Peyer's patch (tissue), 4 donors: ENCODE measurements at regions not wholly inside any gene's neighbourhood (a gene's known extent, or its start where the extent isn't known, plus 50 kb on each side); places are given as distances from the start of the nearest gene placed in this dataset.
"Not testable (repeated sequence)": the region's sequence is repeated elsewhere in the genome, so short reads cannot be mapped to it uniquely, and the experiment has no call there.

Source experiments
- DNase-seq, 3 donors: peaks; one replicate each; pipeline ENCODE4 v3.0.0-alpha.2; 2017 to 2019
- H3K27ac ChIP-seq, 4 donors: fragments of 200-600 bp; sonication (generic); one replicate each; pipeline ENCODE4 v1.5.1; 2016 to 2019
- H3K27me3 ChIP-seq, 2 donors: fragments of 200-600 bp; sonication (generic); one replicate each; pipeline ENCODE4 v1.5.1; 2019
- H3K36me3 ChIP-seq, 3 donors: fragments of 200-600 bp; sonication (generic); one replicate each; pipeline ENCODE4 v1.5.1; 2016 to 2019
- H3K4me1 ChIP-seq, 4 donors: fragments of 200-600 bp; sonication (generic); one replicate each; pipeline ENCODE4 v1.5.1; 2016 to 2019
- H3K4me3 ChIP-seq, 4 donors: fragments of 200-600 bp; sonication (generic); 1 replicate in 3 of 4; 2 replicates in 1 of 4; pipeline ENCODE4 v1.5.1; 2016 to 2019; ENCODE audit warnings: mild to moderate bottlenecking in 1 of 4
- H3K9me3 ChIP-seq, 4 donors: fragments of 200-600 bp; sonication (generic); one replicate each; pipeline ENCODE4 v1.5.1; 2016 to 2019; ENCODE audit warnings: mild to moderate bottlenecking in 1 of 4
- POLR2A ChIP-seq, 2 donors: fragments of 450-650 bp; IDR thresholded peaks; one replicate each; pipeline ENCODE4 v1.5.1; 2017; ENCODE audit warnings: antibody characterized with exemption in 2 of 2, mild to moderate bottlenecking in 2 of 2, moderate library complexity in 2 of 2
- TF ChIP-seq, protein P1 (sequence below), 6 experiments: fragments of 450-650 bp in 4 of 6; fragments of 200-600 bp in 2 of 6; sonication (generic) in 1 of 6; IDR thresholded peaks; one replicate each; pipeline ENCODE4 v1.5.1; 2017 to 2019; ENCODE audit warnings: antibody characterized with exemption in 6 of 6, mild to moderate bottlenecking in 3 of 6, moderate library complexity in 1 of 6

DNA sequence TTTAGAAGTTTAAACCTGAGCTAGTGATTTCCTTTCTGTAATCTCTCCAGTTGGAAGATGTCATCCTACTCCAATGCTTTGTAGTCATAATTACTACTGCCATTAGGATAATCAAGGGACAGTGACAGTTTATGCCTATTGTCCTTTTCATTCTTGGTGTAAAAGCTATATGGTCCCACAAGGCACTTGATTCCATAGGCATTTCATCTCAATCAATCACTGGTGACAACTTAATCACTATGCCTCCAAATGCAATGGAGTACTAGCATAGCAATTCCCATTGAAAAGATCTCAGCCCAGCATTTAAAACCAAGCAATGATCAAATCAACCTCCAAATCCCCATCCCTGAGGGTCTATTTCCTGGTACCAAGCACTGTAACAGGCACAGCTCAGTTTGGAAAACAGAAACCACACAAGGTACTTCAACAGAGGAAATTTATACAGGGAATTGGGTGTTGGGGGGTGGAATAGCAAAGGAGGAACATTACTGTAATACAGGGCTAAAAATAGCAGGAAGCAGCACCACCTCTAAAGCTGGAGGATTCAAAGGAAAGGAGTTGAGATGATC lies 51.0 kb downstream of the FHIP2A start:
- Histone ChIP-seq H3K4me3 (no peak overlapping the region), H3K9me3 (no peaks in the 10 kb centered on the region), H3K27me3 (no peaks in the 10 kb centered on the region), H3K36me3 (no peaks in the 10 kb centered on the region), H3K27ac (no peak overlapping the region), H3K4me1 (no peaks in the 10 kb centered on the region)
- no peak for DNase-seq
- TF ChIP-seq, protein P1, sequence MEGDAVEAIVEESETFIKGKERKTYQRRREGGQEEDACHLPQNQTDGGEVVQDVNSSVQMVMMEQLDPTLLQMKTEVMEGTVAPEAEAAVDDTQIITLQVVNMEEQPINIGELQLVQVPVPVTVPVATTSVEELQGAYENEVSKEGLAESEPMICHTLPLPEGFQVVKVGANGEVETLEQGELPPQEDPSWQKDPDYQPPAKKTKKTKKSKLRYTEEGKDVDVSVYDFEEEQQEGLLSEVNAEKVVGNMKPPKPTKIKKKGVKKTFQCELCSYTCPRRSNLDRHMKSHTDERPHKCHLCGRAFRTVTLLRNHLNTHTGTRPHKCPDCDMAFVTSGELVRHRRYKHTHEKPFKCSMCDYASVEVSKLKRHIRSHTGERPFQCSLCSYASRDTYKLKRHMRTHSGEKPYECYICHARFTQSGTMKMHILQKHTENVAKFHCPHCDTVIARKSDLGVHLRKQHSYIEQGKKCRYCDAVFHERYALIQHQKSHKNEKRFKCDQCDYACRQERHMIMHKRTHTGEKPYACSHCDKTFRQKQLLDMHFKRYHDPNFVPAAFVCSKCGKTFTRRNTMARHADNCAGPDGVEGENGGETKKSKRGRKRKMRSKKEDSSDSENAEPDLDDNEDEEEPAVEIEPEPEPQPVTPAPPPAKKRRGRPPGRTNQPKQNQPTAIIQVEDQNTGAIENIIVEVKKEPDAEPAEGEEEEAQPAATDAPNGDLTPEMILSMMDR (IDR thresholded peaks at IDR 0.05) = no peak
- no peak for TF ChIP-seq POLR2A (IDR thresholded peaks at IDR 0.05)

DNA sequence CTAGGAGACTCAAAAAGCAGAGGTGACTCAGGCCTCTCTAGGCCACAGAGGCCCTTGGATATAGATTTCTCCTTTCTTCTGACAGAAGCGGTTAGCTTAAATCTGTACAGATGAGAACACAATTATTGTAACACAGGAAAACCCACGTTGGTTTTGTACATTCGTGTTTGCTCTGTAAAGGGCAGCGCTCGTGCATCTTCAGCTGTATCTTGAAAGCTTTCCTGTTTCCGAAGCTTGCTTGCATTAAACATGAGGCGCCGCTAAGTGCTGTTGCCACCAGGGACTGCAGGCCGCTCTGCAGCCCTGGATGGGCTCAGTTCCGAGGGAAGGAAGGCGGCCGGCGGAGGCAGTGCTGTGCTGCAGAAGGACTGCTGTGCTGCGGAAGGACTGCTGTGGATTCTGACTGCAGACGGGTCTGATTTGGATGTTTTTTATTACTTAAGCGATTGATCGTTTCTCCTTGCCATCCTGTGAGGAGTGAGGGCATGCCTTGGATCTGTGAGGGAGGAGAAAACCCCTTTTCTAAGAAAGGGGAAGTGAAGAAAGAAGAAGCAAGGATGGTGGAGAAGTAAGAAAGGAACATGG lies 53.3 kb downstream of the FHIP2A start:
- no peaks in the 10 kb centered on the region for H3K27me3 ChIP-seq
- no peaks in the 10 kb centered on the region for H3K36me3 ChIP-seq
- H3K4me1 ChIP-seq = no peaks in the 10 kb centered on the region
- no peak for TF ChIP-seq POLR2A (IDR thresholded peaks at IDR 0.05)
- TF ChIP-seq, protein P1 (IDR thresholded peaks at IDR 0.05) = no peak
- no peak for DNase-seq
- no peak overlapping the region for H3K4me3 ChIP-seq
- no peak overlapping the region for H3K27ac ChIP-seq
- no peaks in the 10 kb centered on the region for H3K9me3 ChIP-seq

DNA sequence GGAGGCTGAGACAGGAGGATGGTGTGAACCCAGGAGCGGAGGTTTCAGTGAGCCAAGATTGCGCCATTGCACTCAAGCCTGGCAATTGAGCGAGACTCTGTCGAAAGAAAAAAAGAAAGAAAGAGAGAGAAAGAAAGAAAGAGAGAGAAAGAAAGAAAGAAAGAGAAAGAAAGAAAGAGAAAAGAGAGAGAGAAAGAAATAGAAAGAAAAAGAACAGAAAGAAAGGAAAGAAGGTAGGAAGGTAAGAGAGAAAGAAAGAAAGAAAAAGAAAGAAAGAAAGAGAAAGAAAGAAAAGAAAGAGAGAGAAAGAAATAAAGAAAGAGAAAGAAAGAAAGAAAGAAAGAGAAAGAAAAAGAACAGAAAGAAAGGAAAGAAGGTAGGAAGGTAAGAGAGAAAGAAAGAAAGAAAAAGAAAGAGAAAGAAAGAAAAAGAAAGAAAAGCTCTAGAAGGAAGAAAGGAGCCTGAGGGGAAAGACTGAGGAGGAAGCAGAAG lies 54.1 kb downstream of the FHIP2A start:
- not testable (repeated sequence) for H3K27me3 ChIP-seq, DNase-seq, H3K9me3 ChIP-seq, H3K36me3 ChIP-seq, H3K27ac ChIP-seq, H3K4me3 ChIP-seq, H3K4me1 ChIP-seq

DNA sequence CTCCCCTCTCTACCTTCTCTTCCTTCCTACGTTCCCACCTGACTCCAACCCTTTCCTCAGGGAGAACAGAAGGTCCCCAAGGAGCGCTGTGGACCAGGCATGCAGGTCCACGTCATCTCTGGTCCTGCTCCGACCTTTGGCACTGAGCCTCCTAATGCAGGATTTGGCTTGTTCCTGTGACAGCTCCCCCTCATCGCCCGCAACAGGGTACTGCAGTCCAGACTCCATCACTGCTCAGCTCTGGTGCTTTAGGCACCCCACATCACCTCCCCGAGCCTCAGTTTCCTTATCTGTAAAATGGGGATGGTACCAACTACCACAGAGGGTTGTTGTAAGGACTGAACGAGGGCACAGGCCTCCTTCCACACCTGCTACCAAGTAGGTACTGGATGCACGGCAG lies 54.6 kb downstream of the FHIP2A start:
- Histone ChIP-seq H3K27me3 (no peaks in the 10 kb centered on the region), H3K4me3 (no peak overlapping the region), H3K4me1 (no peaks in the 10 kb centered on the region), H3K36me3 (no peaks in the 10 kb centered on the region), H3K27ac (no peak overlapping the region), H3K9me3 (no peaks in the 10 kb centered on the region)
- DNase-seq = no peak
- no peak for TF ChIP-seq POLR2A (IDR thresholded peaks at IDR 0.05)
- TF ChIP-seq, protein P1 (IDR thresholded peaks at IDR 0.05) = no peak

DNA sequence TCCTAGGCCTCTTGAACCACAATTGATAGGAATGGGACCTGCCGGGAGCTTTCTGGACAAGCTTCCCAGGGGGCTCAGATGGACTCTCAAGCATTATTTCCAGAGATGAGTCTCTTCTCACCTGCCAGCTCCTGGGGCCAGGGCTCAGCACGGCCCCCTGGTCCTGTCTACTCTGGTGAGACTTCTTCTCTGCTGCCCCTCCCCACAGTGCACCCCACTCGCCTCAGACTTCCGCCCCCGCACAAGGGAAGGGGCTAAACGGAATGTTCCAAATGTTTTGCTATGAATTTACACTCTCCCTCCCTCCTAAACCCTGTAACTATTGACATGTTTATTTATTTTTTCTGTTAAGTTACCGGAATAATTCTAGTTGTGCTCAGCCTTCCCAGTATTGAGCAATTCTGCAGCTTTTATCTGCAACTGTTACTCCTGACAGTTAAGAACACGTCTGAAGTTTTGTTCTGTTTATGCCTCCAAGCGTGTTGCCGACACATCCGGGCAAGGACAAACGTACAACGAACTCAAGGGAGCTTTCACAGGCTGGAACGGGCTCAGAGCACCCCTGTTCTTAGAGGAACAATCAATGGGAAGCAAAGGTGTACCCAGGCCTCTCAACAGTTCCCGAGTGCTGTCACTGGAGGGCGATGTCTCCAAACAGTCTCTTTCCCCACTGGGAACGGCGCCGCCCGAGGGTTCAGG lies 55.2 kb downstream of the FHIP2A start:
- Histone ChIP-seq H3K9me3 (no peaks in the 10 kb centered on the region), H3K4me3 (no peak overlapping the region), H3K36me3 (no peaks in the 10 kb centered on the region), H3K4me1 (no peaks in the 10 kb centered on the region), H3K27ac (no peak overlapping the region), H3K27me3 (no peaks in the 10 kb centered on the region)
- TF ChIP-seq, protein P1 (IDR thresholded peaks at IDR 0.05) = peak in 5 of 6 experiments; percentile 30 to 75 (median 68)
- no peak for TF ChIP-seq POLR2A (IDR thresholded peaks at IDR 0.05)
- DNase-seq = peak; percentile 50 to 77 (median 71)

DNA sequence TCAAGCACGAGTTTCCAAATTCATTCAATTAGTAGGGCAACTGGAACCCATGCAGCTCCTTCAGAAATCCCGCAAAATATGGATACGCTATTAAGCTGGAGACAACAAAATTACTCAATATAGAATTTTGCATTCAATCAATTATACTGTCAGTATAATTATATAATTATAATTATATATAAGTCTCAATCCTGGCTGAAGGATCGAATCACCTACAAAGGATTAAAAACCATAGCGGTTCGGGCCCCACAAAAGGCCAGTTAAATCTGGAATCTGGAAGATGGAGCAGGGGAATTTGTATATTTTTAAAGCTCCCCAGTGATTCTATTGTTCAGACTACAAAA lies 55.7 kb downstream of the FHIP2A start:
- Histone ChIP-seq H3K4me3 (no peak overlapping the region), H3K27ac (no peak overlapping the region), H3K36me3 (no peaks in the 10 kb centered on the region), H3K4me1 (no peaks in the 10 kb centered on the region), H3K27me3 (no peaks in the 10 kb centered on the region), H3K9me3 (no peaks in the 10 kb centered on the region)
- TF ChIP-seq, protein P1 (IDR thresholded peaks at IDR 0.05) = no peak
- TF ChIP-seq POLR2A (IDR thresholded peaks at IDR 0.05) = no peak
- DNase-seq = no peak
